ENCODE measurements at regions not wholly inside any gene's neighbourhood (a gene's known extent, or its start where the extent isn't known, plus 50 kb on each side); places are given as distances from the start of the nearest gene placed in this dataset.

DNA sequence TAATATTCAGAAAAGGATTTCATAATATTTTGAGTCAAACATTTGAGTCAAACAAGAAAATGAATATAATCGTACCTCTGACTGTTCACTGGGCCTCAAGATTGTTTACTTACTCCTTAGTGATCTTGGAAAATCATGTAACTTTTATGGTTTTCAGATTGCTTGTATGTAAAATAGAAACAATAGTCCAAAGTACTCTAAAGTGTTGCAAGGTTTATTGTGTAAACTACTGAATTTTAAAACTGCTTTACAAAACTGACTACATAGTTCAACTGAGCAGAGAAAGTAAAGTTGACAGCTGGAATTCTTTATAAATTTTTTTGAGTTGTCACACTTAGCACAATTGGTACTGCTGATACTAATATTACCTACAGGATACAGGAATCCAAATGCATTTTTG, 931.0 kb downstream of the NCAM2 start:
- Histone ChIP-seq H3K9me3 (replicated peaks) (no peaks in the 10 kb centered on the region; the same call in 1 of the 2 replicates), H3K27ac (no peak overlapping the region), H3K36me3 (no peaks in the 10 kb centered on the region), H3K4me1 (replicated peaks) (no peaks in the 10 kb centered on the region), H3K27me3 (replicated peaks) (no peaks in the 10 kb centered on the region), H3K4me3 (no peak overlapping the region)
- DNase-seq (ENCODE audit: low read depth in 1 of 2, low spot score in 2 of 2), result no peak

DNA sequence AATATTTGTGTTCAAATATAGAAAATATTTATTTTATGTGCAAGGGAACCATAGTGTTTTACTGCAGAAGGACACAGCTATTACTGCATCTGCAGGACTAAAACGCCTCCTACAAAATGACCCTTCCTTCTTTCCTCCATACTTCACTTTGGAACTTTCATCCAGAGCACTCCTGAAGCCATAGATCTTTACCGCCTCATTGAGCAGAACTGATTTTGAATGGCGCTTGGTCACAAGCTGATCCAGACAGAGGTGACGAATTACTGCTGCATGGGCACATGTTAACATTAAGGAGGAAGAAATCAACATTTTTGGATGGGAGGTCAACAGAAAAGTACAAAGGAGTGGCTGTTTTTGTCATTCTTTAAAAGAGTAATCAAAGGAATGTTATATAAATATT, 931.6 kb downstream of the NCAM2 start:
- Histone ChIP-seq H3K27ac (no peak overlapping the region), H3K27me3 (replicated peaks) (no peaks in the 10 kb centered on the region), H3K4me3 (no peak overlapping the region), H3K9me3 (replicated peaks) (no peaks in the 10 kb centered on the region; the same call in 1 of the 2 replicates), H3K36me3 (no peaks in the 10 kb centered on the region), H3K4me1 (replicated peaks) (no peaks in the 10 kb centered on the region)
- DNase-seq (ENCODE audit: low read depth in 1 of 2, low spot score in 2 of 2), result no peak

DNA sequence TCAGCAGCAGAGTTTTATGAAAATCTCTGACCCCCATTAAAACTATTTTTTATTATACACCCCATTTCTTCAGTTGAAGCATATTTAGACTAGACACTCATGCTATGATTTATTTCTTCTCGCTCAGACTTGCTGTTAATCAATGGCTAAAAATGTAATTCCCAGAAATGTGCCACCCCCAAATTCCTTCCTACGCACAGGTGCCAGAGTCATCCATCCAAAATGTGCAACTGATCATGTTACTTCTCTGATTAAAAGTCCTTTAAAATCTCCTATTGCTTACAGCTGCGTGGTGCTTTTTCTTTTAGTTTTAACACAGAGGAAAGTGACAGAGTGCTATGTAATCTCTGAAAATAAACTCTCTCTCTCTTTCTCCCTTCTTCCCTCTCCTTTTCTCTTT, 954.4 kb downstream of the NCAM2 start:
- H3K4me1 ChIP-seq (replicated peaks), result no peaks in the 10 kb centered on the region
- no peaks in the 10 kb centered on the region for H3K36me3 ChIP-seq
- no peak for DNase-seq (ENCODE audit: low read depth in 1 of 2, low spot score in 2 of 2)
- H3K27me3 ChIP-seq (replicated peaks), result no peaks in the 10 kb centered on the region
- no peak overlapping the region for H3K4me3 ChIP-seq
- no peaks in the 10 kb centered on the region for H3K9me3 ChIP-seq (replicated peaks)
- no peak overlapping the region for H3K27ac ChIP-seq

DNA sequence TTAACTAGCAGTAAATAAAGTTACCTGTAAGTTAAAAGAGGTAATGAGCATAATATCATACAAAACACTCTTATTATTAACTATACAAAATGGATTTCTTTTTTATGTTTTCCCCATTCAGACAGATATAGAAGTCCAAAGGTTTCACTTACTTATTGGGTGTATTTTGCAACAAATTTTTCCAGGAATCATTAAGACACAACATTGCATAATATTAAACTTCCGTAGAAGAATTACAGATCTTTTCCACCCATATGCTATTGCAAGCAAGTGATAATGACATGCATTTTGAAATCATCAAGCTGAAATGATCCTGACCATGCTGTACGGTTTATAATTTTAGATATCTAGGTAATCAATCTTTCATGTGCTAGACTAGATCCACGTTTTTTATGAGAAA, 957.0 kb downstream of the NCAM2 start:
- Histone ChIP-seq H3K27me3 (replicated peaks) (no peaks in the 10 kb centered on the region), H3K4me3 (no peak overlapping the region), H3K27ac (no peak overlapping the region), H3K9me3 (replicated peaks) (no peaks in the 10 kb centered on the region), H3K36me3 (no peaks in the 10 kb centered on the region), H3K4me1 (replicated peaks) (no peaks in the 10 kb centered on the region)
- DNase-seq (ENCODE audit: low read depth in 1 of 2, low spot score in 2 of 2), result no peak

DNA sequence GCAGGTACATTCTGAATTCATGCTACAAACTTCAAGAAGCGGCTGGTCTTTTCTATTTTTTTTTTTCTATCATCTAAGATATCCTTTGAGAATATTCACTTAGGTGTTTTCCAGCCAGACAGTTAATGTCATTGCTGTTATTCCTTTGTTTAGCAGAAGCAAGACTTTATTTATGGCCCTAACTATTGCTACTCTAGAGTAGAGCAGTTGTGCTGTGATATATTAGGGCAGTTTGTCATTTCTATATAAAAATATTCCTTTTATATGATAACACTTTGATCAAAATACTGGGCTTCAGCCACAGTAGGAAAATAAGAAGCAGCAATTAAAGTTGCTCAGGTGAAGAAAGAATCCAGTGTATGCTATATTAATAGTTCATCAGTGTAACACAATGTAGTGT, 959.3 kb downstream of the NCAM2 start:
- H3K36me3 ChIP-seq, result no peaks in the 10 kb centered on the region
- H3K27me3 ChIP-seq (replicated peaks), result no peaks in the 10 kb centered on the region
- H3K9me3 ChIP-seq (replicated peaks), result no peaks in the 10 kb centered on the region
- DNase-seq (ENCODE audit: low read depth in 1 of 2, low spot score in 2 of 2), result no peak
- no peak overlapping the region for H3K4me3 ChIP-seq
- H3K4me1 ChIP-seq (replicated peaks), result no peaks in the 10 kb centered on the region
- no peak overlapping the region for H3K27ac ChIP-seq

DNA sequence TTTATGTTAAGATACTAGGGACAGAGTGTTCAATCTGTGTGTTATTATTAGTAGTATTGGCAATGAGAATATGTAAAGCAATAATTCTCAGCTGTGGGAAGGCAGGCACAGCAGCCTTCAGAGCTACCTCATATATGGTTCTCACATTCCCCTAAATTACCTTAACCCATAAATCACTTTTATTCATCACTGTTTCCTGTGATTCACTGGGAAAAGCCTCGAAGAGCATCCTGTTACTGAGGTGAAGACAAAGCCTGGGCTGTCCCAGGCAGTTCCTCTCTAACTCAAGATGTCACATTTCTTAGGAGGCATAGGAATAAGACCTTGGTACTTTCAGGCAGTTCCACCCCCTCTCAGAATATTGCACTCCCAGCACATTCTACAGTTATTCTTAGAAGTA, 965.7 kb downstream of the NCAM2 start:
- H3K9me3 ChIP-seq (replicated peaks), result peaks cover 3% of the 10 kb centered on the region; the same call in 1 of the 2 replicates
- no peak overlapping the region for H3K27ac ChIP-seq
- no peaks in the 10 kb centered on the region for H3K36me3 ChIP-seq
- no peaks in the 10 kb centered on the region for H3K27me3 ChIP-seq (replicated peaks)
- H3K4me3 ChIP-seq, result no peak overlapping the region
- no peaks in the 10 kb centered on the region for H3K4me1 ChIP-seq (replicated peaks)
- DNase-seq (ENCODE audit: low read depth in 1 of 2, low spot score in 2 of 2), result no peak

DNA sequence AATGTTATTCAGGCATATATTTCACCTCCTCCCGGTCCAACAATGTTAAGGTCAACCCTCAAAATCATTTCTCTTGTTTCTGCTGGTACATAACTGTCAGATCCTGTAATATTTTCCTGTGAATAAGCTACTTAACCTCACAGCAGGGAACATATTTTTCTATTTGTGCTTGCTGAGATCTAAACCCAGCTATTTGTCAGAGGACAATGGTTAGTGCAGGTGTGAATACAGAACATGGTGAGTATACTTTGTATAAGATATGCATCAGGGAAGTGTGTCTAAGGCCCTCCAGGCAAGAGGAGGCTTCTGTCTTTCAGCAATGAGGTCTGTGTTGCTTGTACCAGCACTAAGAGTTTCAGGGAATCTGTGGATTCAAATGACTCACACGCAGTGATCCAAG, 970.6 kb downstream of the NCAM2 start:
- Histone ChIP-seq H3K36me3 (no peaks in the 10 kb centered on the region), H3K27ac (no peak overlapping the region), H3K27me3 (replicated peaks) (no peaks in the 10 kb centered on the region), H3K4me1 (replicated peaks) (no peaks in the 10 kb centered on the region), H3K4me3 (no peak overlapping the region), H3K9me3 (replicated peaks) (peaks cover 3% of the 10 kb centered on the region; the same call in 1 of the 2 replicates)
- no peak for DNase-seq (ENCODE audit: low read depth in 1 of 2, low spot score in 2 of 2)

DNA sequence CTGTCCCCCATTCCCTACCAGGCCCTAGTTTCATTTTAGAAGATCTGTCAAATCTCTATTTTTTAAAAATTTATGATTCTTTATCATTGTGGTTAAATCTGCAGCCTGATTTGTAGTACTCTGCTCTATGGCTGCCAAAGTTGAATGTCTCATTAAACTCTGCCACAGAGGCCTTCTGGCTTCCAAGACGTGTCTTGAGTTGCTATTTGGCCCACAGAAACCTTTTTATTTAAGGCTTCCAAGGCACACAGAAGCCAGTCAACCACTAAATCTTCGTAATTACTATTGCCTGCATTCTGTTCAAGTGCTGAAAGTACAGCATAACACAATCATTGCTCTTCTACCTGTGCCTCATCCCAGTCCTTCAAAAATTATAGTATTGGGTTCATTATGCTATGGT, 971.0 kb downstream of the NCAM2 start:
- no peaks in the 10 kb centered on the region for H3K4me1 ChIP-seq (replicated peaks)
- DNase-seq (ENCODE audit: low read depth in 1 of 2, low spot score in 2 of 2), result no peak
- no peak overlapping the region for H3K4me3 ChIP-seq
- H3K27ac ChIP-seq, result no peak overlapping the region
- no peaks in the 10 kb centered on the region for H3K36me3 ChIP-seq
- H3K27me3 ChIP-seq (replicated peaks), result no peaks in the 10 kb centered on the region
- H3K9me3 ChIP-seq (replicated peaks), result peaks cover 3% of the 10 kb centered on the region; the same call in 1 of the 2 replicates

- Histone ChIP-seq H3K9me3 (replicated peaks) (0 out of 2 replicates have a peak, but pooled peaks cover 3% of the 10 kb centered on the region), H3K27ac (no peak overlapping the region), H3K4me3 (no peak overlapping the region), H3K4me1 (replicated peaks) (no peaks in the 10 kb centered on the region), H3K36me3 (no peaks in the 10 kb centered on the region), H3K27me3 (replicated peaks) (no peaks in the 10 kb centered on the region)
- no peak for DNase-seq (ENCODE audit: low read depth in 1 of 2, low spot score in 2 of 2)
Measured at GRCh38 chr21:21971384-21971783, 973.2 kb downstream of the NCAM2 start.

- H3K36me3 ChIP-seq, result no peaks in the 10 kb centered on the region
- no peaks in the 10 kb centered on the region for H3K9me3 ChIP-seq (replicated peaks)
- no peak overlapping the region for H3K4me3 ChIP-seq
- H3K27me3 ChIP-seq (replicated peaks), result no peaks in the 10 kb centered on the region
- H3K27ac ChIP-seq, result no peak overlapping the region
- no peaks in the 10 kb centered on the region for H3K4me1 ChIP-seq (replicated peaks)
- no peak for DNase-seq (ENCODE audit: low read depth in 1 of 2, low spot score in 2 of 2)
Measured at GRCh38 chr21:21973806-21974205, 975.6 kb downstream of the NCAM2 start.

DNA sequence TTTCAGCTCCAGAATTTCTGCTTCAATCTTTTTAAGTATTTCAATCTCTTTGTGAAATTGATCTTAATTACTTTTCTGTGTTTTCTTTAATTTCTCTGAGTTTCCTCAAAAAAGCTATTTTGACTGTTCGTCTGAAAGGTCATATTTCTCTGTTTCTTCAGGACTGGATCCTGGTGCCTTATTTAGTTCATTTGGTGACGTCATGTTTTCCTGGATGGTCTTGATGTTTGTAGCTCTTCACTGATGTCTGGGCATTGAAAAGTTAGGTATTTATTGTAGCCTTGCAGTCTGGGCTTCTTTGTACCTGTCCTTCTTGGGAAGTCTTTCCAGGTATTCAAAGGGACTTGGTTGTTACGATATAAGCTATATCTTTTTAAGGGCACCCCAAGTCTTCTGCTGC, 998.7 kb downstream of the NCAM2 start:
- DNase-seq (ENCODE audit: low read depth in 1 of 2, low spot score in 2 of 2), result no peak
- Histone ChIP-seq H3K27me3 (replicated peaks) (no peaks in the 10 kb centered on the region), H3K9me3 (replicated peaks) (no peaks in the 10 kb centered on the region), H3K36me3 (no peaks in the 10 kb centered on the region), H3K4me1 (replicated peaks) (no peaks in the 10 kb centered on the region), H3K4me3 (no peak overlapping the region), H3K27ac (no peak overlapping the region)

- H3K4me1 ChIP-seq (replicated peaks), result no peaks in the 10 kb centered on the region
- H3K4me3 ChIP-seq, result no peak overlapping the region
- no peaks in the 10 kb centered on the region for H3K36me3 ChIP-seq
- H3K27ac ChIP-seq, result no peak overlapping the region
- no peak for DNase-seq (ENCODE audit: low read depth in 1 of 2, low spot score in 2 of 2)
- H3K9me3 ChIP-seq (replicated peaks), result no peaks in the 10 kb centered on the region
- H3K27me3 ChIP-seq (replicated peaks), result no peaks in the 10 kb centered on the region
Measured at GRCh38 chr21:21997390-21998333, 999.5 kb downstream of the NCAM2 start.

GRCh38 chr21:22019766-22020165, 1021.6 kb downstream of the NCAM2 start:
- H3K36me3 ChIP-seq, result no peaks in the 10 kb centered on the region
- no peak for DNase-seq (ENCODE audit: low read depth in 1 of 2, low spot score in 2 of 2)
- H3K27me3 ChIP-seq (replicated peaks), result no peaks in the 10 kb centered on the region
- 0 out of 2 replicates have a peak, but pooled peaks cover 3% of the 10 kb centered on the region for H3K9me3 ChIP-seq (replicated peaks)
- no peaks in the 10 kb centered on the region for H3K4me1 ChIP-seq (replicated peaks)
- no peak overlapping the region for H3K27ac ChIP-seq
- no peak overlapping the region for H3K4me3 ChIP-seq

GRCh38 chr21:22020221-22020620, 1022.0 kb downstream of the NCAM2 start:
- H3K9me3 ChIP-seq (replicated peaks), result 0 out of 2 replicates have a peak, but pooled peaks cover 3% of the 10 kb centered on the region
- no peaks in the 10 kb centered on the region for H3K36me3 ChIP-seq
- no peaks in the 10 kb centered on the region for H3K4me1 ChIP-seq (replicated peaks)
- H3K27ac ChIP-seq, result no peak overlapping the region
- DNase-seq (ENCODE audit: low read depth in 1 of 2, low spot score in 2 of 2), result no peak
- no peak overlapping the region for H3K4me3 ChIP-seq
- no peaks in the 10 kb centered on the region for H3K27me3 ChIP-seq (replicated peaks)

Data from SJSA1 (cell line).